ENCODE measurements at regions not wholly inside any gene's neighbourhood (a gene's known extent, or its start where the extent isn't known, plus 50 kb on each side); places are given as distances from the start of the nearest gene placed in this dataset.

DNA sequence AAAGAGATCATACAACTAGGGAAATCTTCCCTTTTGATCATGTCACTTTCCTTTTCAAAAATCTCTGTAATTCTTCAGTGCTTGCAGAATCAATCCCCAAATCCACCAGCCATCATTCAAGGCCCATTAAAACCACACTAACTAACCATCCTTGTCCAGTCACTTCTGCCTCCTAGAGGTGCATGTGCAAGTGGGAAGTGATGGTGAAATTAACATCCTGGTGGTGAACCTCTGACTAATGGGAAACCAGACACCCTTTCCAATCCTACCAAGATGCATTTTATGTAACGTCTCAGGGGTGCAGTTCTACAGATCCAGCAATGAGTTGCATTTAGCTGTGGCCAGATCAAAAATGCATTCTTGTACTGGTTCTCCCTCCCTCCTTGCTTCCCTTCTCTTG lies 341.8 kb downstream of the RAPGEF2 start:
- Mint-ChIP-seq H3K9me3 (no peaks in the 10 kb centered on the region), H3K36me3 (ENCODE audit: low read depth) (no peaks in the 10 kb centered on the region), H3K27me3 (ENCODE audit: insufficient read depth) (no peaks in the 10 kb centered on the region), H3K4me1 (ENCODE audit: low read depth) (peaks cover 28% of the 10 kb centered on the region), H3K4me3 (no peak overlapping the region), H3K27ac (no peak overlapping the region)
- TF ChIP-seq, protein P1, sequence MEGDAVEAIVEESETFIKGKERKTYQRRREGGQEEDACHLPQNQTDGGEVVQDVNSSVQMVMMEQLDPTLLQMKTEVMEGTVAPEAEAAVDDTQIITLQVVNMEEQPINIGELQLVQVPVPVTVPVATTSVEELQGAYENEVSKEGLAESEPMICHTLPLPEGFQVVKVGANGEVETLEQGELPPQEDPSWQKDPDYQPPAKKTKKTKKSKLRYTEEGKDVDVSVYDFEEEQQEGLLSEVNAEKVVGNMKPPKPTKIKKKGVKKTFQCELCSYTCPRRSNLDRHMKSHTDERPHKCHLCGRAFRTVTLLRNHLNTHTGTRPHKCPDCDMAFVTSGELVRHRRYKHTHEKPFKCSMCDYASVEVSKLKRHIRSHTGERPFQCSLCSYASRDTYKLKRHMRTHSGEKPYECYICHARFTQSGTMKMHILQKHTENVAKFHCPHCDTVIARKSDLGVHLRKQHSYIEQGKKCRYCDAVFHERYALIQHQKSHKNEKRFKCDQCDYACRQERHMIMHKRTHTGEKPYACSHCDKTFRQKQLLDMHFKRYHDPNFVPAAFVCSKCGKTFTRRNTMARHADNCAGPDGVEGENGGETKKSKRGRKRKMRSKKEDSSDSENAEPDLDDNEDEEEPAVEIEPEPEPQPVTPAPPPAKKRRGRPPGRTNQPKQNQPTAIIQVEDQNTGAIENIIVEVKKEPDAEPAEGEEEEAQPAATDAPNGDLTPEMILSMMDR (IDR thresholded peaks at IDR 0.05), result peak; percentile 56
- peak; percentile 18 for DNase-seq

DNA sequence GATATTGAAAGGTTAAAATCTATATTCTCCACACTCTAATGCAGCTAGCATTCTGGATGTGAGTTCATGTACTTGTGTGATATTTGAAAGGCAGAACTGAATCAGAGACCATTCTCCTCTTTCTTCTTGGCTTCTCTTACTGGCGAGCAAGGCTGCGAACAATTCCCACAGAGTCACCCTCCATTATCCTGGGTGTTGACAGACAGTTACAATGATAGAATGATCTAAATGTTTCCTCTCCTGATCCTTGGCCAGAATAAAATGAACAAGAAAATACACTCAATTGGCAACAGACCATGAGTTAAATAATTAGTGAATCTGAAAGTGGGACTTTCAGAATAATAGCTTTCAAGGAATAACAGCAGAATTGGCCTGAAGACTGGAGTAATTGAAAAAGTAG lies 342.8 kb downstream of the RAPGEF2 start:
- Mint-ChIP-seq H3K4me3 (no peak overlapping the region), H3K36me3 (ENCODE audit: low read depth) (no peaks in the 10 kb centered on the region), H3K27me3 (ENCODE audit: insufficient read depth) (no peaks in the 10 kb centered on the region), H3K9me3 (no peaks in the 10 kb centered on the region), H3K27ac (no peak overlapping the region), H3K4me1 (ENCODE audit: low read depth) (peaks cover 30% of the 10 kb centered on the region)
- TF ChIP-seq, protein P1 (IDR thresholded peaks at IDR 0.05), result no peak
- DNase-seq, result no peak

DNA sequence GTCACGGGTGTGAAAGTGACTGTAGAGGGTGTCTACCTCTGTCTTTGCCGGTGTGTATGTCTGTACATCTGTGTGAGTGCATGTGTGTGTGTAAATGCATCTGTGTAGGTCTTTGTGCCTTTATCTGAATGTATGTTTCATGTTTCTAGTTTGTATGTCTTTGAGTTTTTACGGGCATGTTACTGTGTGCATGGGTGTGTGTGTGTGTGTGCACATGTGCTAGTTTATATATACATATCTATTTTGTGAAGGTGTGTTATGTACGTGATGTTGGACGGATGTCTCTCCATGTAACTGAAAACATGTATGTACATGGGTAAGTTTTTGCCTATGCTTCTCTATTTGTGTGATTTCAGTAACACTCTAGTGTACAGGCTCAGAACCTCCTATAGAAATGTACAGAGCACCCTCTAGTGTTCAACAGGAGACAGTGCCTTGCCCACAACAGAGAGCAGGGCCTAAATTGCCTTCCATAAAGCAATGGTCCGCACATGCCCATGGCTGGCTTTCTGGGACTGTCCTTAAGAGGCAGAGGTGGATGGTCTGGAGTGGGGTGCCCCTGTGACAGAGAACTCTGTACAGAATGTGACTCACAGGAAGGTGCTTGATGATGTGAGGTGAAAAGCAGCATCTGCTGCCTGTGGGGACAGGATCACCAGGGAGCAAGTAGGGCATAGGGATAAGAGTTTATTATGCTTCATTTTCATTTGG lies 343.5 kb downstream of the RAPGEF2 start:
- TF ChIP-seq, protein P1 (IDR thresholded peaks at IDR 0.05), result peak; percentile 95
- H3K27me3 Mint-ChIP-seq (ENCODE audit: insufficient read depth), result no peaks in the 10 kb centered on the region
- no peaks in the 10 kb centered on the region for H3K9me3 Mint-ChIP-seq
- peaks cover 37% of the 10 kb centered on the region for H3K4me1 Mint-ChIP-seq (ENCODE audit: low read depth)
- peak overlapping the region; percentile 74 for H3K27ac Mint-ChIP-seq
- no peaks in the 10 kb centered on the region for H3K36me3 Mint-ChIP-seq (ENCODE audit: low read depth)
- peak overlapping the region; percentile 49; the same call in 1 of the 2 replicates for H3K4me3 Mint-ChIP-seq
- peak; percentile 76 for DNase-seq

- no peak overlapping the region for H3K4me3 Mint-ChIP-seq
- DNase-seq, result no peak
- peaks cover 37% of the 10 kb centered on the region for H3K4me1 Mint-ChIP-seq (ENCODE audit: low read depth)
- H3K27me3 Mint-ChIP-seq (ENCODE audit: insufficient read depth), result no peaks in the 10 kb centered on the region
- no peaks in the 10 kb centered on the region for H3K36me3 Mint-ChIP-seq (ENCODE audit: low read depth)
- no peaks in the 10 kb centered on the region for H3K9me3 Mint-ChIP-seq
- TF ChIP-seq, protein P1 (IDR thresholded peaks at IDR 0.05), result no peak
- no peak overlapping the region for H3K27ac Mint-ChIP-seq
Observed at GRCh38 chr4:159447296-159447695, 344.4 kb downstream of the RAPGEF2 start.

- Mint-ChIP-seq H3K4me3 (no peak overlapping the region), H3K9me3 (no peaks in the 10 kb centered on the region), H3K27ac (no peak overlapping the region), H3K4me1 (ENCODE audit: low read depth) (peaks cover 31% of the 10 kb centered on the region), H3K27me3 (ENCODE audit: insufficient read depth) (0 out of 2 replicates have a peak, but pooled peaks cover 2% of the 10 kb centered on the region), H3K36me3 (ENCODE audit: low read depth) (no peaks in the 10 kb centered on the region)
- TF ChIP-seq, protein P1 (IDR thresholded peaks at IDR 0.05), result no peak
- peak; percentile 8 for DNase-seq
Observed at GRCh38 chr4:159451006-159451405, 348.1 kb downstream of the RAPGEF2 start.
